HCEC 1CT (cell line): ENCODE measurements at regions not wholly inside any gene's neighbourhood (a gene's known extent, or its start where the extent isn't known, plus 50 kb on each side); places are given as distances from the start of the nearest gene placed in this dataset.

ENCODE experiments used
- DNase-seq: peaks from one replicate; pipeline ENCODE4 v3.0.0-alpha.2; 2017

DNA sequence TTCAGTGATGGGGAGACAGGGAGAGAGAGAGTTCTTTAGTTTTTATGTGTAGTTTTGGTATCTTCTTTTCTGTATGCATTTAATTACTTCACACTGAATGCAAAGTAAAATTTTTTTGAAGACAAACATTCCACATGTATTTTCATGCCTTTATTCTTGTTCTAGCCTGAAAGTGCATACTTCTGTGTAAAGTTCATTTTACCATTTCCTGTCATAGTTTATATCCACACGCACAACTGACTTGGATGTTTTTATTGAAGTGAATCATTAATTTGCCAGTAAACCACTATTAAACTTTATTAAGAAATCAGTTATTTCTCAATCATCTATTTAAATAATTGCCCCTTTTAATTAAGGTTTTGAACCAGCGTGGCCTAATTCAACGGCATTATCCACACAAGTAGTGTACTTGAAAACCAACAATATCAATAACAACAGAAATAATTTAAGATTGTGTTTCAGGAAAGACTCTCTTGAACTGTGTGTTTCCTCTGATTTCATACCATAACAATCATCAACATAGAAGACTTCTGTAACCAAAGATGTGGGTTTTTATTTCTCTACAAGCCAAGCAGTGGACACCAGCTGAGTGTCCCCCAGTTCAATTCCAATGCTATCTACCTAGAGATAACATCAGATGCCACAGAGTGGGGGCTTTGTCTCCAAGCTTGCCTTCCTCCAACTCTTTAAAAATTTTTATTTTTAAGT lies 512.7 kb upstream of the JAG1 start:
- no peak for DNase-seq

DNA sequence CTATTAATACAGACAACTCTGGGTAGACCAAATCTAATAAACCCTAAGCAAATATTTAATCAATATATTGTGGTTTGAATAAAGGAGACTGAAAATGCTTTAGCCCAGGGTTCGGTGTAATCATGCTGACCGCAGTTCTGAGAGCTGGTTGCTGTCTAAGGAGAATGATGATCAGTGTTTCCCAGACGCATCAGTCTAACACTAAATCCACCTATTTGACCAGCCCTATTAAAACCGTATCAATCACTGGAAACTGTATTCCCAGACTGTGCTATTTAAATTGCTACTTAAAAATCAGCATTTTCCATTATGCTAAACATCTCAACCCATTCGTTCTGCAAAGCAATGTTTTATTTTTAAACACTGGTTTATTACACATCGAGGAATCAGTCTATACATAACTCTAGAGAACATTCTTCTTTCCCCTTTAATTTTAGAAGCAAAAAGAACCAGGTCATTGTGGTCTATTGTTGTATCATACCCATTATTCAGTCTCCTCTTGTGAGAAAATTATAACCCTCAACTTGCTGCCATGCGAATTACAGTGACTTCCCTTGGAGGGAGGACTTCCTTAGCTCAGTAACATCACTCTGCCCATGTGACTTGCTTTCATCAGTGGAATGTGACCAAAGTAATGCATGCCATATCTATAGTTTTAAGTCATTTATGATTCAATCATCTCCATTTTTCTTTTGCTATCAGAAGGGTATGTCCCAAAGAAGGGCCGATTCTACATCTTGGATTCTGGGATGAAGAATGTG lies 515.2 kb upstream of the JAG1 start:
- no peak for DNase-seq

DNA sequence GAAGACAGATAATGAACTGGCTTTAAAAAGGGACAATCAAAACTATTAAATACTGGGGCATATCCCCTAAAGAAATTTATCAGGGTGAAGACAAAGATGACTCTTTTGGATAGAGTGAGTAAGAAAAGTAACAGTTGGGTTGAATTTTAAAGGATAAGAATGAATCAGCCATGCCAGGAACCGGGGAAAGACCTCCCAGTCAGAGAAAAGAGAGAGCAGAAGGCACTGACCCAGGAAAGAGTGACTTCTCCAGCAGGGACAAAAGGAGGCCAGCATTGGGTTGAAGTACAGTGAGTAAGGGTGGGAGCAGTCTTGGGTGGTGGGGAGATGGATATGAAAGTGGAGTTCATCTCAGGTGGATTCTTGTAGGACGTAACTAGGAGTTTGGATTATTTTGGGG lies 516.9 kb upstream of the JAG1 start:
- DNase-seq = no peak

DNA sequence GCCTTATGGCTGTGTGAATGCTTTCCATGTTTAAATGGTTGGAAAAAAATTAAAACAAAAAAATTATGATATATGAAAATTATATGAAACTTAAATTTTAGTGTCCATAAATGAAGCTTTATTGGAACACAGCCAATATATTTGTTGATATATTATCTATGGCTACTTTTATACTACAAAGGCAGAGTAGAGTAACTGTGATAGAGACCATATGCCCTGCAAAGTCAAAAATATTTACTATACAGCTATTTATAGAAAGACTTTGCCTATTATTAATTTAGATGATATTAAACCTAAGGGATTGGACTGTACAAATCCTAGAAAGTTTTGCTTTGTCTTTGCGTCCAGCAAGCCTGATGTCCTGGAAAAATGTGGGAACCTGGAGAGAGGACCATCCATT lies 518.3 kb upstream of the JAG1 start:
- DNase-seq = no peak

DNA sequence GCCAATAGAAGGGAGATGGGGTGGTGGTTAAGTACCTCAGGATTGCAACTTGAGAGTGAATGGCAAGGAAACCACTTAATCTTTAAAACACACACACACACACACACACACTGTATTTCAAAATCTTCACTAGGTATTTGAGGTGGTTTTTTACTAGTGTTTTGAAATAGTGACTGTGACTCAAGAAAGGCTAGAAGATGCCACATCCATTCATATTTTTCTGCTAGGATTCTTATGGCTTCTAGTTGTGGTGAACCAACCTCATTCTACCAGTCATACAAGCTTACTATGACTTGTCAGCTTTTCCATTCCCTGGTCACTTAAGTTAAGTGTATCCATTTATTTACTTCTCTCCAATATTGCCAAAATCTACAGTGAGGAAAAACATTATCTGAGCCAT lies 519.4 kb upstream of the JAG1 start:
- no peak for DNase-seq

DNA sequence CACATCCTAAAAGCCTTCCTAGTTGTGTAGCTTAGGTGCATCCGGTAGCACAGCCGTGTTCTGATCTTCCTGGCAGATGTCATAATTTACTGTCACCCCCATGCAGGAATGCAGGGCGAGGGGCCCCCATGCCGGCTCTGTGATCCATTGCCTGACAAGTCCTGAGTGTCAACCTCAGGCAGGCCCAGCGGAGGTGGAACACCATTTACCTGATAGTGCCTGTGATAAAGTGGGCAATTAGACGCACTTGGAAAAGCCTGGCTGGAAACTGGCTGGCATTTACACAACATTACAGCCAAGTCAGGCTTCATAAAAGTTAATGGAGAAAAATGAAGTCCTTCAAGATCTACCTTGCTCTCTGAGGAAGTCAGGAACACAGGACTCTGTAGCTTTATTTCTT lies 521.4 kb upstream of the JAG1 start:
- no peak for DNase-seq

DNA sequence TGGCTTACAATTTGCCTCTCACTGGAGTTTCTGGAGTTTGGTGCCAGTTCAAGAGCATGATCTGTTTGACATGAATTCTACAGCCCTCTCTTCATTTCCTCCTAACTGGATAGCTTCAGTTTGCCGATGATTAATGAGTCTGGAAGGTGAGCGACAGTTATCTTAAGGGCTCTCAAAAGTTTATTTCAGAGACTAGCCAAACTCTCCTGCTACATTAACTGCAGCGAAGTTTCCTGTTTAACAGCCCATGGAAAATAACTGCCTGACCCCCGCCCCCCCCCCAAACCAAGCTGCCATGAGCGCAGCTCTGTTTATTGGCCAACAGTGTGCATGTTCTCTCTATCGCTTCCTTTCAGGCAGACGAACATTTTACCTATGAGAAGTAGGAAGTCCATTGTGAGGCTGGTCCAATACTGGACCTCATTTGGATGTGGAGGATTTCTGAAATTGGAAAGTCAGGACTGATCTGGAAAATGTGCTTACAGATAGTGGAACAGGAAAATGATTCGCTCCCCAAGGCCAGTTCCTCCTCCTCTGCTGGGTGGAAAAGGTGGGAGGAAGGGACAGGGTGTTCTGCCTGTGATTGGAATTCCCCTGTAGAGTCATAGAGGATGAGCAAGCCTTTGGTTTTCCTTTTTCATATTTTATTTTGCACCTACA lies 522.2 kb upstream of the JAG1 start:
- DNase-seq = peak; percentile 29

DNA sequence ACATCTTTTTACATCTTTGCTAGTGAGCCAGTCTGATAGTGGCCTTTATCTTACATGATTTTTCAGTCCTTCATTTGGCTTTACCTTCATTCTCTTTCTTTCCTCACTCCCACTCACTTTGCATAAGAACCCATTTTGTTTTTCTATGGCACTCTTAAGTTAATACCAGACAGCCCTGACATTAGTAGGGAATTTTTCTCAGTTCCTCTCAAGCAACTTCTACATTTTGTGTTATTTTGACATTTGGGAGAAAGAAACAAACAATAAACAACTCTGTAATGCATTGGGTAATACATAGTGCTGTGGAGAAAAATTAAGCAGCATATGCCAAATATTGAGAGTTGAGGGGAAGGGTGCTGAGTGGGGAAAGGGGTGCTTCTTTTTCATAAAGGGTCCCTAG lies 524.1 kb upstream of the JAG1 start:
- DNase-seq = no peak

DNA sequence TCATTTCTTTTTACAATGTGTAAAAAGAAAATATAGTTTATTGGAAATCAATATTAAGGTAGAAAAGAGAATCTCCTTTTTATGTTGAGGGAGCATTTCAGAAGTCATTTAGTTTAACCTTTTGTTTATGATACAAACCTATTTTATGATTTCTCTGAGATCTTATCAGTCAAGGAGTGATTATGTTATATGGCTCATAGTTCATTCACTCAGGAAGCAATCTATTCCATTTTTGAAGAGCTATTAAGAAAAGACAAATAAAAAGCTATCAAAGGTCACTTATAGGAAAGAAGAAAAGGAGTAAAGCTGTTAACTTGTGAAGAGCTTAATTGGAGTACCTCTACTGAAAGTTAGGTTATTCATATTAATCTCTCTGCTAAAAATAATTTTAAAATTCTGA lies 526.6 kb upstream of the JAG1 start:
- DNase-seq = no peak

DNA sequence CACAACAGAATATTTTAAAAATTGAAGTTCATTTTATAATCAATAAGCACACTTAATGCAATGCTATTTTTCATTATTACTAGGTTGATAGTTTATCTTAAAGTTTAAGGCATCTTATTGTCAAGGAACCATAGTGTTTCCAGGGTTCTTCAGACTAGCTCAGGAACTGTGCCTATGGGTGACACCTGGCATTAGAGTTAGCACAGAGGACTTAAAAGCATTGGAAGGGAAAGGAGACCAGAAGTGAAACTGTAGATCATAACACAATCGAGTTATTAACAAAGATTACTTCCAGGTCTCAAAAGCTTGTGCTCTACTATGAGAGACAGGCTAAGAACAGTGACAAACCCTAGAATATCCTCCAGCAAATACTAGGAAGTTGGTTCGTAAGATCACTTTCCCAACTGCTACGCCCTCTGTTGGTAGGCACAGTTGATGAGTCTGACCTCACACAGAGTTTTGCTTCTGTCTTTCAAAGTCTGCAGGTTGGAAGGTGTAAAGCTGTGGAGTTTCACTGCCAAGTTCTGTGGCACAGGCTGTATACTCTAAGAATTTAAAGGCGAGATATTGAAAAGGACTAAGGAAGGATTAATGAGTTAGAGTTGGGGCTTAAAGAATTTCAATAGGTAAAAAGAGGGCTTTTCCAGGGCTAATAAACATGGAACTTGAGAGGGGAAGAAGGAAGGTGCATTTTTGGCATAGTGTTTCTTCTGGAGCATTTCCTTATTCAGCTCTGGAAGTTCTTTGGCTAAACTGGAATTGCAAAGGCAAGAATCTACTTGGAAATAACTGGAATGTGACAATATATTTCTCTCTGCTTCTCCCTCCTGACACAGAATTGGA lies 531.3 kb upstream of the JAG1 start:
- peak; percentile 54 for DNase-seq

DNA sequence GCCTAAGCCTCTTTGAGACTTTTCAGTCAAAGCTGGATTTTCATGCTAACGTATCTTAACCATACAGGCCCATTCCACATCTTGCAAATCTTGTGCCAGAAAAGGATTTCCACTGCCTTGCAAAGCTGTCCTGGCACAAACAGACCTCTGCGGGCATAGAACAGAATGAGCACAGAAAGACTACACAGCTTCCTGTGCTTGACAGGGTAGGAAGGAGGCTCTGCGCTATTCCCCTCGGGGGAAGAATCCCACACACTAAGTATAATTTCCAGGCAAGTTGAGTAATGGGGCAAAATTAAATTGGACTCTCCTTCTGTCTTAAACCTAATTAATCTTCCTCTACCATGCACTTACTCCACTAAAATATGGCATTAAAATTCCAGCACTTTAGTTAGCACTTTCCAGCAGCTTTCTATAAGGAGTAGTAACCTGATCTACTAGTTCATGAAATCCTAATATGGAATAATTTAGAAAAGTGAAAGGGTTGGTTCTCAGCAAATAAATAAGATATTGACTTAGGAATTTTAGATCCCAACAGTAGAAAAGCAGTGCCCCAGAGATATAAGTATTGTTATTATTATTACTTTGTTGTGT lies 532.1 kb upstream of the JAG1 start:
- no peak for DNase-seq

DNA sequence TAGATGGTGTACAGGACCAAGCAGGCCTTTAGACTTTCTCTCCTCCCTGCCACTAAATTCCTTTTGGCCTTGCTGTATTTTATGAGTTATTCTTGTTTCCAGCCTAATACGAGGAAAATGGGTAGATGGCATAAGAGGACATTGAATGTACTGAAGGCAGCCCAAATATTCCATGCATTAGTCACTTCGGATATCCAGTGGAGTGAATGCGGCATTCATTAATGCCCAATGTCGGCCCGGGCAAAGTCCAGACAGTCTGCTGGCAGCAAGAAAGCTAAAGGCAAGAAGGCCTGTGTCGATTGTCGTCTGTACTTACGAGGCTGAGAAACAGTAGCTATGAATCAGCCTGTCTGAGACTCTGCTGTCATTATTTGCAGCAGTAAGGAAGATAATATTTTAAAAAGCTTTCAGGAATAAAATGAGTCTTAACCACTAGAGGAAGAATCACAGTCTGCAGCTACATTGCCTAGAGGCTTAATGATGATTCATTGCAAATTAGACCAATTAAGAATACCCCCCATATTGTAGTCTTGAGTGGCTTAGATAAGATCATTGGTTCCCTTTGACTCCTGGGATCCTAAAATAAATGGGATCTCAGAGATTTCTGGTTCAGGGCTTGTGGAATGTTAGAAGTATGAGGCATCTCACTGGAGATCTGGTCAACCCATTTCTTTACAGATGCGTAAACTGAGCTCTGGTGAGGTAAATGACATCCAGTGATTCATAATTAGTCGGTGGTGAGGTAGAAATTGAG lies 534.1 kb upstream of the JAG1 start:
- DNase-seq = no peak

DNA sequence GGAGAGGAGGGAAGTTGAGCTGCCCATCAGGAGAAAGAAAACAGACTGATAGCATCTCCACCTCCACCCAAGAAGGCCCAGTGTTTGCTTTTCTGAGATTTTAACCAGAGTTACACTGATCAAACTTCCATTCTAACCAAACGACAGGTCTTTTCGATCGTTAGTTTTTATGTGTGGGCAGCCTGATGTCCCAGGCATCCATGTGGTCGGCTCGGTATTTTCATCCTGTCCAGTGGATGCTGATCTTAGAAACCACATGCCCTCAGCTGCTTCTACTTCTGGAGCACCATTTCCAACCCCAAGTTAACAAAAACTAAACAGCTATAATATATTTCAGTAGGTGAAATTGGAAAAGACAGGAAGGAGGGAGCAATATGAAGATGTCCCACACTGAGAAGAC lies 536.8 kb upstream of the JAG1 start:
- no peak for DNase-seq

DNA sequence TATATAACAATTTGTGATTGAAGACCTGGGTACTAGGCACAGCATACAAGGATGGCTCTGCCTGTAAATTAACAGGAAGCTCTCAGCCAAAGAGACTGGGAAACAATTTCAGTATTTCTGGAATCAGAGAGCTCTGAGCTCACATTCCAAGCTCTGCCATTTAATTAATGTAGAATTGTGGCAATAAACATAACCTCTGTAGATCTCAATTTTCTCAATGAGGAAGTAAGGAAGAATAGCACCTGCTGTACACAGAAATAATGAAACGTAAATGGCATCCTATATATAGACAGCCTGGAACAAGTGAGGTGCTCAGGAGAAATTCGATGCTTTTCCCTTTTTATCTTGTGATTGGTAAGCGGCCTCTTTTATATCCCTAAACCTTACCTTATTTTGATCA lies 538.5 kb upstream of the JAG1 start:
- DNase-seq = no peak

DNA sequence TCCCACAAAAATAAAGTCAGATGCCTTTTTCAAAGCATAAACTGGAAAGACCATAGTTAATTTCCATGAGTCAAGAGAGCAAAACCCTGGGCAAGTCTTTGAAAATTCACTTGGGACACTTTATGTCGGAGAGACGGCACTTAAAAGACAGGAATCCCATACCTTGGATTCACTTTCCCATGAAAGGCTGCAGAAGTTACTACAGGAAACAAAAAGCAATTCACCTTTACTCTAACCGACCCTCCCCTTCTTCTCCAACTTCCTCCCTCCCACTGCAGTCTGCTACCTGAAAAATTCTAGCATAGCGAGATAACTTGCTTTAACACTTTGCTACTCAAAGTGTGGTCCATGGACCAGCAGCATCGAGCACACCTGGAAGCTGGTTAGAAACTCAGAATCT lies 539.1 kb upstream of the JAG1 start:
- DNase-seq = no peak

DNA sequence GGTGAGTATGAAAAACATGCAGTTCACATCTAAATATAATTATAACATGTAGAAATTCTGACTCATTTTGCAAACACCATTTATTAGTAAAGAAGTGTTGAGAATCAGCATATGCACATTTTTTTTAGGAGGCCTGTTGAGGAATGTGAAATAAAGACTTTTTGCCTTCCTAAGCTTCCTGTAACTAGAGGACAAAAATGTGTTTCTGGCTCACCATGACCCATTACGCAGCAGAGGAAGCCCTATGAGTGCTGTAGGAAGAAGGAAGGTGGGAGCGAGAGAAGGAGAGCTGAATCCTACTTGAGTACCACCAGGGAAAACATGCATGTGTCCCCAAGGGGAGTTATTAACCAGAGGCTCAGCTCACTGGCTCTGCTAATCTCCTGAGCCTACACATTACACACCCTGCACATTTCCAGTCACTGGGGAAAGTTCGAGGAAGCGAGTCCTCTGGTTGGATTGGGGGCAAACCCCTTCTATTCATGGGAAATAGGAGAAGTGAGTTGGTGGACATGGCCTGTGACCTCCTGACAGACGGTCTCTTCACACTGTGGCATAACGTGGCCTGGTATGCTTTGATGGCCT lies 540.5 kb upstream of the JAG1 start:
- DNase-seq = no peak

DNA sequence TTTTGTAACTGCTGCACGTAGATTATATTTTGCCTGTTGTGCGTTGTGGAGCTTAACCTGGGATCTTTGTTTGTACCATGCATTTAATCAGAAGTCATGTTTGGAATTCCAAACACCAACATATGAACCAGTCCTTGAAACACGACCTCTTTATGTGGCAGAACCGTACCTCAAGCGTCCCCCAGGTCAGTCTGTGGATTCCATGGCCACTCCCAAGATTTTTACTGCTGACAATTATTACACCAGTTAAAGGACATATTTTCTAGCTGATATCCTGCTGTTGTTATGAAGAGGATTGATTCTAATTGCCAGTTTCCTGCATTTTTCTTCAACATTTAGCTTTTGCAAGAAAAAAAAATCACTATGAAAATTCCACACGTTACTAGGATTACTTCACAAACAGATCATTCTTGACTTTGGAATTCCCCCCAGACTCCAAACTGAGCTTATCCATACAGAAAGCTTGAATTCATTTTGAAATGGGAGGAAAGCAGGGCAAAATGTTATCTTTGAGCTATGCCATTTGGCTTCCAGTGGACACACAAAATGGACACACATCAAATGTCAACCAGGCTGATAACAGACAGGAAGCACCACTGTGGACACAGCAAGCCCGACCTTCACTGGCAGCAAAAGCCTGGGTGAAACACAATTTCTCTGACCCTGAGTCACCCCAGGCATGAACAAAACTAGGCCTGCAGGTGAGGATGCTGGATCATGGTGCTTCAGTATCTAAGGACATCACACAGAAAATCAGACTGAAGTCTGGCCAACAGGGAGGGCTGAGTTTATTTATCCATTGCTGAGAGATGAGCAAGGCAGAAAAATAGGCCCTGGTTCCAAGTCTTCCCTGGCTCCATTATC lies 542.9 kb upstream of the JAG1 start:
- DNase-seq = no peak

DNA sequence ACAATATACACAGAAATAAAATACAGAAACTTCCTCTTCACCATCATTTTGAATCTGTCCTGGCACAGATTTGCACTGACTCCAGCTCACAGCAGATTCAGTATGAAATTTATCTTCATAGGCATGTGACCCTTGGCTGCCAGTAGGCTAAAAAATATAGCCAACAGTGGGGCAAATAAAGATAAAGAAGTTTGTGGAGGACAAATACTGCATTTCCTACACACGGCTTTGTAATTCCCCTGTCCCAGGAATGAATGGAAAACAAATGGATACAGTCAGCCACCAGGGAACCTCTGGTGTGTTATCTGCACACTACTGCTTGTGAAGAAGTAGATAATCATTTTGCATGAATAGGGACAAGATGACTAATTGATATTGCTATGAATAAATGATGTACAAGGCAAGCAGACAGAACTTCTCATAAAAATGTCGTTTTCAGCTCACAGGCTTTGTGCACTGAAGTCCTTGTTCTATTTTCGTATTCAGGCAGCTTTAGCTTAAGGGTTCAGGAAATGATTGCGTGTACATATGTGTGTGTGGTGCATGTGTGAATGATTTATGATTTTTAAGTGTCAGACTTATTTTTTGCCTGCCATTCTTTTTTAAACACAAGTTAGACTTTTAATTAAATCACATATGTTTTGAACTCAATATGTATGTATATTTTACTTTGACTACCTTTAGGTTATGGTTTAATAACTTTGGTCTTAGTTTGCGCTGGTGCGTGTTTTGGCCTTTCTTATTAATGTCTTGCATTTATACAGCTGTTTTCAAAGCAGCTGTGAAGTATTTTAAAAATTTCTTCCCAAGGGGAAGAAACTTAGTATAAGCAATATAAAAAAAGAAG lies 543.8 kb upstream of the JAG1 start:
- DNase-seq = no peak

DNA sequence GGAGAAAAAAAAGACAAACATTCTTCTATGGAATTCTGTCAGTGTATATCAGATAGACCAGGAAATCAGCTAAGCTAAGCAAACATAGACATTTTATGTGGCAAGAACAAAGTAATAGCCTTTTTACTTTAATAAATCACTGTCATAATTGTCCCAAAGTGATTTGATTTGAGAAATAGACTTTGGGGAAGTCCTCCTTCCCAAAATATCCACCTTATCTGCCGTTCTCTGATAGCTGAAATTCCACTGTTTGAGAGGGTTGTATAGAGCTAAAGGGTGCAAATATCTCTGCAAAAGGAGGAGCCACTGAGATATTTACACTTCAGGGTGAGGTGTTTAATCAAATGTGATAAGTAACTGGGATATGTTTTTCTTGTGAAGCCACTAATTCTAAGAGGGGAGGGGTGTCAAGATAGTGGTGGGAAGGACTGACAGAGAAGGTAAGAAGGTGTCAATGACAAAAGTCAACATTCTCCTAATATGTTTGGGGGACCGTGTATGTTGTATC lies 544.4 kb upstream of the JAG1 start:
- no peak for DNase-seq

DNA sequence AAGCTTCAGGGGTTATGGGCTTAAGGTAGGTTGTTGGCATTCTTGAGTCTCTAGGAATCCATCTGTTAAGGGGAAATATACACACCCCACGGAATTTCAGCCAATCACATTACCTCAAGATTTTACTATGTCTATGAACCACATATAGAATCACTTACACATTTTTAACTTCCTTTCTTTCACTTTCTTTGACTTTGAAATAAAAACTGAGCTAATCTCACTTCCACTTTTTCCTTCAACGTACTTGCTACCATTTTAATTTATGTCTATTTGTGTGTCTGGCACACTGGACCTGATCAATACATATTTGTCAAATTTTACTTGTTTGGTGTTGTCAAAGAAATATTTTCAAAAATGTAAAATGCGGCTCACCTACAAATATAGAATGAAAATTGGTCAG lies 545.4 kb upstream of the JAG1 start:
- DNase-seq = no peak
